Keratinocyte (primary cell): ENCODE measurements at regions not wholly inside any gene's neighbourhood (a gene's known extent, or its start where the extent isn't known, plus 50 kb on each side); places are given as distances from the start of the nearest gene placed in this dataset.

Experiments used
- DNase-seq: peaks from one replicate; pipeline ENCODE4 v3.0.0-alpha.2; 2011; ENCODE audit warnings: low read depth, missing footprints, low spot score
- FAIRE-seq: peaks from 2 replicates; lab custom pipeline; 2011; peaks lifted over from hg19 to GRCh38; lab: Jason Lieb, UNC
- H2AFZ ChIP-seq: 2 replicates; pipeline ENCODE4 v1.6.0; 2012; ENCODE audit warnings: low read length, control low read depth, inconsistent platforms; ENCODE audit not compliant: control insufficient read depth
- H3K27ac ChIP-seq: 2 replicates; pipeline ENCODE4 v1.5.1; 2011; ENCODE audit warnings: low read length; ENCODE audit not compliant: control insufficient read depth, insufficient read depth
- H3K27me3 ChIP-seq: 3 replicates; pipeline ENCODE4 v1.6.0; 2011; ENCODE audit warnings: low read length; ENCODE audit not compliant: control insufficient read depth, insufficient read depth; ENCODE audit errors: extremely low read depth
- H3K36me3 ChIP-seq, 2 experiments: 2 replicates in 1 of 2; 3 replicates in 1 of 2; pipeline ENCODE4 v1.5.1; 2011; ENCODE audit warnings: low read length in 2 of 2, mild to moderate bottlenecking in 1 of 2; ENCODE audit not compliant: control insufficient read depth in 2 of 2, insufficient read depth in 2 of 2; ENCODE audit errors: extremely low read depth in 1 of 2
- H3K4me1 ChIP-seq: 3 replicates; pipeline ENCODE4 v1.5.1; 2011; ENCODE audit warnings: low read length; ENCODE audit not compliant: control insufficient read depth, insufficient read depth; ENCODE audit errors: extremely low read depth
- H3K4me2 ChIP-seq: 3 replicates; pipeline ENCODE4 v1.6.0; 2011; ENCODE audit warnings: low read depth, low read length; ENCODE audit not compliant: control insufficient read depth, insufficient read depth; ENCODE audit errors: extremely low read depth
- H3K4me3 ChIP-seq, 3 experiments: fragments of 200-600 bp in 1 of 3; sonication (generic) in 1 of 3; 2 replicates in 2 of 3; 3 replicates in 1 of 3; pipeline ENCODE4 v1.5.1; 2011 to 2016; ENCODE audit warnings: low read length in 3 of 3, mild to moderate bottlenecking in 3 of 3, control low read depth in 2 of 3, inconsistent platforms in 1 of 3, low read depth in 1 of 3, mixed read lengths in 1 of 3, mixed run types in 1 of 3, moderate library complexity in 1 of 3; ENCODE audit not compliant: control insufficient read depth in 2 of 3, insufficient read depth in 2 of 3; ENCODE audit errors: extremely low read depth in 1 of 3
- H3K79me2 ChIP-seq: 2 replicates; pipeline ENCODE4 v1.6.0; 2012; ENCODE audit warnings: low read length; ENCODE audit not compliant: control insufficient read depth, insufficient read depth
- H3K9ac ChIP-seq: 3 replicates; pipeline ENCODE4 v1.6.0; 2011; ENCODE audit warnings: low read length; ENCODE audit not compliant: control insufficient read depth, insufficient read depth; ENCODE audit errors: extremely low read depth
- H3K9me1 ChIP-seq: 3 replicates; pipeline ENCODE4 v1.6.0; 2011; ENCODE audit warnings: low read length; ENCODE audit not compliant: control insufficient read depth, insufficient read depth; ENCODE audit errors: extremely low read depth
- H3K9me3 ChIP-seq: 2 replicates; pipeline ENCODE4 v1.5.1; 2012; ENCODE audit warnings: low read depth, low read length; ENCODE audit not compliant: control insufficient read depth
- H4K20me1 ChIP-seq: 3 replicates; pipeline ENCODE4 v1.6.0; 2011; ENCODE audit warnings: low read length; ENCODE audit not compliant: control insufficient read depth, insufficient read depth; ENCODE audit errors: extremely low read depth
- CTCF ChIP-seq, 3 experiments: IDR thresholded peaks in 1 of 3; conservative IDR thresholded peaks in 1 of 3; optimal IDR thresholded peaks in 1 of 3; 2 replicates in 2 of 3; 3 replicates in 1 of 3; pipeline versions ENCODE3 to v1.5.1; 2011; ENCODE audit warnings: low read length in 3 of 3, mild to moderate bottlenecking in 3 of 3, moderate library complexity in 2 of 3, control low read depth in 1 of 3, inconsistent platforms in 1 of 3; ENCODE audit not compliant: insufficient read depth in 2 of 3; ENCODE audit errors: extremely low read depth in 1 of 3
- EZH2 ChIP-seq: IDR thresholded peaks from one replicate; pipeline ENCODE4 v1.6.1; 2012; ENCODE audit warnings: inconsistent platforms, mild to moderate bottlenecking, low read length, moderate library complexity
- dilution Hi-C: fragments of 300-500 bp; cut with MboI; formaldehyde crosslinking; loops from one replicate; pipeline ENCODE4 v1.7.0; 2020; ENCODE audit warnings: low sequenced_read_pairs; ENCODE audit not compliant: extremely low pct_ligation_motif_present

GRCh38 chr2:10215393-10215935 lies 87.2 kb upstream of the HPCAL1 start:
- no peak overlapping the region for H3K4me2 ChIP-seq
- no peak overlapping the region for H3K9ac ChIP-seq
- H3K9me3 ChIP-seq: no peaks in the 10 kb centered on the region
- no peaks in the 10 kb centered on the region for H3K9me1 ChIP-seq
- no peaks in the 10 kb centered on the region for H3K79me2 ChIP-seq
- DNase-seq: no peak
- H3K27ac ChIP-seq: no peak overlapping the region
- no peaks in the 10 kb centered on the region for H3K4me1 ChIP-seq
- H3K27me3 ChIP-seq: peaks cover 18% of the 10 kb centered on the region
- H3K36me3 ChIP-seq: no peaks in the 10 kb centered on the region
- H2AFZ ChIP-seq: no peak overlapping the region
- no peaks in the 10 kb centered on the region for H4K20me1 ChIP-seq
- TF ChIP-seq CTCF (optimal IDR thresholded peaks at IDR 0.05 in 1 of 3, IDR thresholded peaks at IDR 0.05 in 1 of 3, conservative IDR thresholded peaks at IDR 0.05 in 1 of 3; ENCODE audit: extremely low read depth in 1 of 3, insufficient read depth in 2 of 3, low read length in 3 of 3) (no peak), EZH2 (no peak)
- no peak for FAIRE-seq
- dilution Hi-C loops: no loop called here
- H3K4me3 ChIP-seq: no peak overlapping the region

- DNase-seq (no peak), FAIRE-seq (no peak)
- dilution Hi-C loops: no loop called here
Observed at GRCh38 chr2:10216677-10217488, 85.8 kb upstream of the HPCAL1 start.

More at GRCh38 chr2:10216677-10217488, 85.8 kb upstream of the HPCAL1 start:
- H3K36me3 ChIP-seq: no peaks in the 10 kb centered on the region
- H4K20me1 ChIP-seq: no peaks in the 10 kb centered on the region
- no peak overlapping the region for H2AFZ ChIP-seq
- TF ChIP-seq EZH2: no peak
- no peak for TF ChIP-seq CTCF (optimal IDR thresholded peaks at IDR 0.05 in 1 of 3, IDR thresholded peaks at IDR 0.05 in 1 of 3, conservative IDR thresholded peaks at IDR 0.05 in 1 of 3; ENCODE audit: extremely low read depth in 1 of 3, insufficient read depth in 2 of 3, low read length in 3 of 3)
- no peak overlapping the region for H3K4me2 ChIP-seq
- no peaks in the 10 kb centered on the region for H3K79me2 ChIP-seq
- no peaks in the 10 kb centered on the region for H3K4me1 ChIP-seq
- H3K9ac ChIP-seq: no peak overlapping the region
- H3K4me3 ChIP-seq: no peak overlapping the region
- peaks cover 23% of the 10 kb centered on the region for H3K27me3 ChIP-seq
- H3K9me3 ChIP-seq: no peaks in the 10 kb centered on the region
- H3K27ac ChIP-seq: no peak overlapping the region
- H3K9me1 ChIP-seq: no peaks in the 10 kb centered on the region
